ENCODE measurements at regions not wholly inside any gene's neighbourhood (a gene's known extent, or its start where the extent isn't known, plus 50 kb on each side); places are given as distances from the start of the nearest gene placed in this dataset.

DNA sequence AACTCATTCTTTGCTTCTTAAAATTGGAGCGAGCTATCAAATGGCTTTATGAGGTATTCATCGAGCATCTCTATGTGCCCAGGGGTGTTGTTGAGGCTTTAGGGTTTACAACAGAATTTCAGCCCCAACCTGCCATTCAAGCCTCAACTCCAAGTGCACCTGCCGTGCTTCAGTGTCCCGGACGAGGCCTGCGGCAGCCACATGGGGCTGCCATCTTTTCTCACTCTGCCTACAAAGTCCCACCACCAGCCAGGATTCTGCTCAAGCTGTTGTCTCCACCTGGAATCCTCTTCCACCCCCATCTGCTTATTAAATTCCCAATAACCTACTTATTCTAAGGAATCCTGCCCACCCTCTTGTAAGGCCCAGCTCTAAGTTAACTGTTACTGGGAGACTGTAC is 242.4 kb downstream of the OPA1 start:
- Histone ChIP-seq H4K5ac (ENCODE audit: insufficient read length, low read depth, low read length) (no peak overlapping the region), H3K56ac (replicated peaks; ENCODE audit: insufficient read length, low read depth, low read length) (no peak overlapping the region), H3K9me3 (ENCODE audit: insufficient read depth in 2 of 2, low read depth in 1 of 2, low read length in 1 of 2) (no peaks in the 10 kb centered on the region), H3K79me1 (ENCODE audit: low read depth, low read length) (no peaks in the 10 kb centered on the region), H2BK5ac (ENCODE audit: low read depth, low read length) (no peak overlapping the region), H4K20me1 (replicated peaks in 1 of 2; ENCODE audit: control insufficient read depth in 1 of 2, insufficient read depth in 2 of 2, low read length in 2 of 2) (no peaks in the 10 kb centered on the region), H2AFZ (ENCODE audit: low read length) (no peak overlapping the region), H3K18ac (ENCODE audit: extremely low read depth, low read length) (no peak overlapping the region), H3K4ac (replicated peaks; ENCODE audit: insufficient read length, low read depth, low read length) (no peak overlapping the region), H2BK20ac (ENCODE audit: low read length) (no peak overlapping the region), H4K91ac (replicated peaks; ENCODE audit: insufficient read length, low read length) (no peak overlapping the region), H3K4me1 (replicated peaks in 1 of 4; ENCODE audit: control insufficient read depth in 3 of 4, insufficient read depth in 4 of 4, low read length in 3 of 4) (no peaks in the 10 kb centered on the region), H3K4me3 (ENCODE audit: extremely low read depth in 1 of 4, insufficient read depth in 2 of 4, low read depth in 3 of 4, low read length in 4 of 4) (no peak overlapping the region), H3K23ac (ENCODE audit: insufficient read length) (no peak overlapping the region), H3K27me3 (replicated peaks in 1 of 4; ENCODE audit: control insufficient read depth in 3 of 4, extremely low read depth in 1 of 4, insufficient read depth in 3 of 4, low read length in 3 of 4) (no peaks in the 10 kb centered on the region; a peak in 1 of 7 replicates), H3K14ac (ENCODE audit: insufficient read length) (no peak overlapping the region), H2AK5ac (ENCODE audit: low read depth, low read length) (no peak overlapping the region), H3K4me2 (ENCODE audit: insufficient read depth in 1 of 2, low read depth in 2 of 2, low read length in 2 of 2) (no peak overlapping the region), H3K79me2 (ENCODE audit: control insufficient read depth in 1 of 2, insufficient read depth in 2 of 2, low read length in 2 of 2) (no peaks in the 10 kb centered on the region), H4K8ac (ENCODE audit: extremely low read depth, insufficient read depth, low read length) (no peak overlapping the region), H2BK12ac (ENCODE audit: low read depth, low read length) (no peak overlapping the region), H2BK15ac (ENCODE audit: low read length) (no peak overlapping the region), H3K27ac (ENCODE audit: low read depth, low read length) (no peak overlapping the region), H3K9ac (replicated peaks in 1 of 4; ENCODE audit: extremely low read depth in 1 of 4, low read depth in 3 of 4, low read length in 3 of 4) (no peak overlapping the region), H3K36me3 (ENCODE audit: control insufficient read depth in 2 of 4, insufficient read depth in 4 of 4, low read length in 3 of 4) (no peaks in the 10 kb centered on the region), H3K23me2 (ENCODE audit: low read depth, low read length) (no peaks in the 10 kb centered on the region), H2BK120ac (replicated peaks; ENCODE audit: low read depth, low read length) (no peak overlapping the region)
- ChIA-PET CTCF (ENCODE audit: partially characterized antibody) (interaction anchor here (0.7 to 1.4 kb wide), 5 partner anchors 10 to 56 kb away, joined by 3 to 5 read pairs (median 3); no protein-coding TSS in a partner anchor), POLR2A (ENCODE audit: partially characterized antibody) (no interaction called here)
- 94% methylated on average over 6 of the region's 6 CpGs; no CpG with 5 or more reads in 1 of the 2 experiments for WGBS, 2 experiments (ENCODE audit: extremely low coverage in 1 of 2, insufficient coverage in 1 of 2, insufficient read length in 1 of 2, insufficient replicate concordance in 2 of 2, low coverage in 1 of 2, low lambda C conversion rate in 2 of 2, missing lambda C conversion rate in 1 of 2)
- DNase-seq (ENCODE audit: low read depth in 1 of 2, low spot score in 2 of 2) (no peak), FAIRE-seq (no peak)
- TF ChIP-seq, protein P1, sequence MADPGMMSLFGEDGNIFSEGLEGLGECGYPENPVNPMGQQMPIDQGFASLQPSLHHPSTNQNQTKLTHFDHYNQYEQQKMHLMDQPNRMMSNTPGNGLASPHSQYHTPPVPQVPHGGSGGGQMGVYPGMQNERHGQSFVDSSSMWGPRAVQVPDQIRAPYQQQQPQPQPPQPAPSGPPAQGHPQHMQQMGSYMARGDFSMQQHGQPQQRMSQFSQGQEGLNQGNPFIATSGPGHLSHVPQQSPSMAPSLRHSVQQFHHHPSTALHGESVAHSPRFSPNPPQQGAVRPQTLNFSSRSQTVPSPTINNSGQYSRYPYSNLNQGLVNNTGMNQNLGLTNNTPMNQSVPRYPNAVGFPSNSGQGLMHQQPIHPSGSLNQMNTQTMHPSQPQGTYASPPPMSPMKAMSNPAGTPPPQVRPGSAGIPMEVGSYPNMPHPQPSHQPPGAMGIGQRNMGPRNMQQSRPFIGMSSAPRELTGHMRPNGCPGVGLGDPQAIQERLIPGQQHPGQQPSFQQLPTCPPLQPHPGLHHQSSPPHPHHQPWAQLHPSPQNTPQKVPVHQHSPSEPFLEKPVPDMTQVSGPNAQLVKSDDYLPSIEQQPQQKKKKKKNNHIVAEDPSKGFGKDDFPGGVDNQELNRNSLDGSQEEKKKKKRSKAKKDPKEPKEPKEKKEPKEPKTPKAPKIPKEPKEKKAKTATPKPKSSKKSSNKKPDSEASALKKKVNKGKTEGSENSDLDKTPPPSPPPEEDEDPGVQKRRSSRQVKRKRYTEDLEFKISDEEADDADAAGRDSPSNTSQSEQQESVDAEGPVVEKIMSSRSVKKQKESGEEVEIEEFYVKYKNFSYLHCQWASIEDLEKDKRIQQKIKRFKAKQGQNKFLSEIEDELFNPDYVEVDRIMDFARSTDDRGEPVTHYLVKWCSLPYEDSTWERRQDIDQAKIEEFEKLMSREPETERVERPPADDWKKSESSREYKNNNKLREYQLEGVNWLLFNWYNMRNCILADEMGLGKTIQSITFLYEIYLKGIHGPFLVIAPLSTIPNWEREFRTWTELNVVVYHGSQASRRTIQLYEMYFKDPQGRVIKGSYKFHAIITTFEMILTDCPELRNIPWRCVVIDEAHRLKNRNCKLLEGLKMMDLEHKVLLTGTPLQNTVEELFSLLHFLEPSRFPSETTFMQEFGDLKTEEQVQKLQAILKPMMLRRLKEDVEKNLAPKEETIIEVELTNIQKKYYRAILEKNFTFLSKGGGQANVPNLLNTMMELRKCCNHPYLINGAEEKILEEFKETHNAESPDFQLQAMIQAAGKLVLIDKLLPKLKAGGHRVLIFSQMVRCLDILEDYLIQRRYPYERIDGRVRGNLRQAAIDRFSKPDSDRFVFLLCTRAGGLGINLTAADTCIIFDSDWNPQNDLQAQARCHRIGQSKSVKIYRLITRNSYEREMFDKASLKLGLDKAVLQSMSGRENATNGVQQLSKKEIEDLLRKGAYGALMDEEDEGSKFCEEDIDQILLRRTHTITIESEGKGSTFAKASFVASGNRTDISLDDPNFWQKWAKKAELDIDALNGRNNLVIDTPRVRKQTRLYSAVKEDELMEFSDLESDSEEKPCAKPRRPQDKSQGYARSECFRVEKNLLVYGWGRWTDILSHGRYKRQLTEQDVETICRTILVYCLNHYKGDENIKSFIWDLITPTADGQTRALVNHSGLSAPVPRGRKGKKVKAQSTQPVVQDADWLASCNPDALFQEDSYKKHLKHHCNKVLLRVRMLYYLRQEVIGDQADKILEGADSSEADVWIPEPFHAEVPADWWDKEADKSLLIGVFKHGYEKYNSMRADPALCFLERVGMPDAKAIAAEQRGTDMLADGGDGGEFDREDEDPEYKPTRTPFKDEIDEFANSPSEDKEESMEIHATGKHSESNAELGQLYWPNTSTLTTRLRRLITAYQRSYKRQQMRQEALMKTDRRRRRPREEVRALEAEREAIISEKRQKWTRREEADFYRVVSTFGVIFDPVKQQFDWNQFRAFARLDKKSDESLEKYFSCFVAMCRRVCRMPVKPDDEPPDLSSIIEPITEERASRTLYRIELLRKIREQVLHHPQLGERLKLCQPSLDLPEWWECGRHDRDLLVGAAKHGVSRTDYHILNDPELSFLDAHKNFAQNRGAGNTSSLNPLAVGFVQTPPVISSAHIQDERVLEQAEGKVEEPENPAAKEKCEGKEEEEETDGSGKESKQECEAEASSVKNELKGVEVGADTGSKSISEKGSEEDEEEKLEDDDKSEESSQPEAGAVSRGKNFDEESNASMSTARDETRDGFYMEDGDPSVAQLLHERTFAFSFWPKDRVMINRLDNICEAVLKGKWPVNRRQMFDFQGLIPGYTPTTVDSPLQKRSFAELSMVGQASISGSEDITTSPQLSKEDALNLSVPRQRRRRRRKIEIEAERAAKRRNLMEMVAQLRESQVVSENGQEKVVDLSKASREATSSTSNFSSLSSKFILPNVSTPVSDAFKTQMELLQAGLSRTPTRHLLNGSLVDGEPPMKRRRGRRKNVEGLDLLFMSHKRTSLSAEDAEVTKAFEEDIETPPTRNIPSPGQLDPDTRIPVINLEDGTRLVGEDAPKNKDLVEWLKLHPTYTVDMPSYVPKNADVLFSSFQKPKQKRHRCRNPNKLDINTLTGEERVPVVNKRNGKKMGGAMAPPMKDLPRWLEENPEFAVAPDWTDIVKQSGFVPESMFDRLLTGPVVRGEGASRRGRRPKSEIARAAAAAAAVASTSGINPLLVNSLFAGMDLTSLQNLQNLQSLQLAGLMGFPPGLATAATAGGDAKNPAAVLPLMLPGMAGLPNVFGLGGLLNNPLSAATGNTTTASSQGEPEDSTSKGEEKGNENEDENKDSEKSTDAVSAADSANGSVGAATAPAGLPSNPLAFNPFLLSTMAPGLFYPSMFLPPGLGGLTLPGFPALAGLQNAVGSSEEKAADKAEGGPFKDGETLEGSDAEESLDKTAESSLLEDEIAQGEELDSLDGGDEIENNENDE (IDR thresholded peaks at IDR 0.05; ENCODE audit: insufficient replicate concordance, low read length) = no peak

Measured in H1 (cell line).